22Rv1 (cell line): ENCODE measurements at regions not wholly inside any gene's neighbourhood (a gene's known extent, or its start where the extent isn't known, plus 50 kb on each side); places are given as distances from the start of the nearest gene placed in this dataset.

Source experiments
- H3K27ac ChIP-seq: fragments of 450-650 bp; 2 replicates; pipeline ENCODE4 v1.5.1; 2017
- CTCF ChIP-seq: fragments of 450-650 bp; IDR thresholded peaks from 2 replicates; pipeline ENCODE4 v1.5.1; 2017; ENCODE audit warnings: mild to moderate bottlenecking
- ZFX ChIP-seq: fragments of 450-650 bp; IDR thresholded peaks from 2 replicates; pipeline ENCODE4 v1.6.1; 2017; ENCODE audit warnings: antibody characterized with exemption, borderline replicate concordance

DNA sequence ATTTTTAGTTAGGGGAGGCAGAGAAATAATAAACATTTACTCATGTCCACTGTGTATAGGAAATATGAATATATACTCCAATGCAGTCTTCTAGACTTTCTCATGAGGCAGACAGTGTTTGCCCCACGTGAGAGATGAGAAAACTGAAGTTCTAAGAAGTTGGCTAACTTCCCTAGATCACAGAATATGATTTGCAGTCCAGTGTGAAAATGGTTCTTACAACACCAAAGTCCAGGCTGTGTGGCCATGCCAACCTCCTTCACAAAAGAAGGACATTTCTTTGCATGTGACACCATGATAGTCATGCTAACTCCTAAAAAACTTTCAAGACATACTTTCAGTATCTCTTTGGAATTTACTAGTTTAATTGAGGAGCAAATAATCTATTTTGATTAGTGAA is 143.7 kb downstream of the IRS1 start:
- no peak for TF ChIP-seq ZFX
- no peak for TF ChIP-seq CTCF
- H3K27ac ChIP-seq: 0 out of 2 replicates have a peak overlapping the region, but pooled peaks have one; percentile 5

DNA sequence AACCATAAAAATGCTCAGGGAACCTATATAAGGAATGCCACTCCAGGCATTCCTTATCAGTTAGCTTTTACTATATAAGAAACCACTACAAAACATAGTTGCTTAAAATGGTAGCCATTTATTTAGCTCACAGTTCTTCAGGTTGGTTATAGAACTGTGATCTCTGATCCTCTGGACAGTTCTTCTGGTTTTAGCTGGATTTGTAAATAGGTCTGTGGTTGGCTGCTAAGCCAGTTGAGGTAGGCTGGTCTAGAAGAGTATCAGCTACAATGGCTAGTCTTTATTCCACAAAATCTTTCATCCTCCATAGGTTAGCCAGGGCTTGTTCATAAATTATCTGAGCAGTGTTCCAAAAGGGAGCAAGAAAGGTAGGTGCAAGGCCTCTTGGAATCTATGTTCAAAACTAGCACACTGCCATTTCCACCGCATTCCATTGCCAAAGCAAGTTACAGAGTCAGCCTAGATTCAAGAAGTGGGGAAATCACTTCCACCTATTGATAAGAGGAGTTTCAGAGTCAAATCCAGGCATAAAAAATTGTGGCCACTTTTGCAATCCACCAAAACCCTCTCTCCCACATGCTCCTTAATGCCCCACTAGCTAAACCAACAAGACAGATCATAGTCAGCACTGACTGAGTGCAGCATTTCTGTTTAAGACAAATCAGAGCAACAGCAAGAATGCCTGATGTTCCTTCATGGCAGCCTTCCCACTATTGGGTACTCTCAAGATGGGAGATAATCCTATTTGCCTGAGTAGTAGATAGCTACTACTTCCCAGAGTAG is 146.4 kb downstream of the IRS1 start:
- H3K27ac ChIP-seq: no peak overlapping the region
- TF ChIP-seq CTCF (no peak), ZFX (no peak)

- no peak overlapping the region for H3K27ac ChIP-seq
- TF ChIP-seq CTCF (no peak), ZFX (no peak)
Measured at GRCh38 chr2:226652369-226652768, 147.3 kb downstream of the IRS1 start.

DNA sequence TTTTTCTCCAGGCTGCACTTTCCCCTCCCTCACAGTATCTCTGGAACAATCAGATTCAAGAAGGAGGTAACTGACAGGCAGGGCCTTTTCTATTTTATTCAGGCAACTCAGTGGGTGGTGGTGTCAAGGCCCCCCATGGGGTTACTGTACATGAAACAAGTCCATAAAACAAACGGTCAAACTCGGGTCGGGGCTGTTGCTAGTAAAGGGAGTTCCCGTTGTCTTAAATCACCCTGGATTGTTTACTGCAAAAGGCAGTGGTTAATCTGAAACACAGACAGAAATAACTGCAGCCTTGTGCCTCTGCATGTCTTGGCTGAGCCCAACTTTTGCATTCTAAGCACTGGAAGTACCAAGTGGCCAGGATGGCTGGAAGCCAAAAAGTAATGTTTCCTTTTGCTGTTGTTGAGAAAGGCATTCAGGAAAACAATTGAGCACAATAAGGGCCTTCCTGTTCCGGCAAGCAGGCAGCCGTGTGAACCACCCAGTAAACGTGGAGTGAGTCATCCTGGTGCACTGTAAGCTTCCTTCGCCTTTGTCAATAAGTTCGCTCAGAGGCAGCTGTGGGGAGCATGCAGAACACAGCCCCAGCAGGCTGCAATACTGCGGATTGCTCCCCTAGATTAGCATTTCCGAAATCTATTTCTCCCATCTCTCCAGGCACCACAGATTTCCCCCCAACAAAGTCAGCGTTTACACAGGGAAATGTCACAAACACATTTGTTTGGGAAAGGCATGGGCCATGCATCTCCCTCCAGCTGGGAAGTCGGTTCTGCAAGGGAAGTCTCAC is 149.6 kb downstream of the IRS1 start:
- TF ChIP-seq ZFX (no peak), CTCF (no peak)
- H3K27ac ChIP-seq: no peak overlapping the region

GRCh38 chr2:226649201-226649600 is 150.4 kb downstream of the IRS1 start:
- no peak overlapping the region for H3K27ac ChIP-seq
- no peak for TF ChIP-seq CTCF
- TF ChIP-seq ZFX: no peak

- H3K27ac ChIP-seq: no peak overlapping the region
- TF ChIP-seq ZFX (no peak), CTCF (no peak)
Measured at GRCh38 chr2:226647621-226648518, 151.8 kb downstream of the IRS1 start.
